HG02870 (cell line): ENCODE measurements at regions not wholly inside any gene's neighbourhood (a gene's known extent, or its start where the extent isn't known, plus 50 kb on each side); places are given as distances from the start of the nearest gene placed in this dataset.

Experiments
- ATAC-seq: cut with Tn5 transposase; IDR thresholded peaks from one replicate; pipeline ENCODE4 v1.9.1; 2021; ENCODE audit warnings: mild to moderate bottlenecking, moderate library complexity; ENCODE audit not compliant: unreplicated experiment

- ATAC-seq = no peak
These were observed 336.4 kb upstream of the SLIT2 start for GRCh38 chr4:19915276-19915675.

GRCh38 chr4:19913650-19914049 is 338.1 kb upstream of the SLIT2 start:
- ATAC-seq = no peak

GRCh38 chr4:19910861-19911525 is 340.7 kb upstream of the SLIT2 start:
- no peak for ATAC-seq

GRCh38 chr4:19905024-19905423 is 346.7 kb upstream of the SLIT2 start:
- no peak for ATAC-seq

GRCh38 chr4:19888587-19888986 is 363.1 kb upstream of the SLIT2 start:
- no peak for ATAC-seq

- ATAC-seq = no peak
These were observed 367.9 kb upstream of the SLIT2 start for GRCh38 chr4:19883841-19884240.

GRCh38 chr4:19880206-19880605 is 371.5 kb upstream of the SLIT2 start:
- ATAC-seq = no peak

- no peak for ATAC-seq
These were observed 372.4 kb upstream of the SLIT2 start for GRCh38 chr4:19879330-19879729.

GRCh38 chr4:19857991-19858390 is 393.7 kb upstream of the SLIT2 start:
- no peak for ATAC-seq

GRCh38 chr4:19857380-19857779 is 394.3 kb upstream of the SLIT2 start:
- no peak for ATAC-seq

GRCh38 chr4:19850909-19851308 is 400.8 kb upstream of the SLIT2 start:
- ATAC-seq = no peak

- no peak for ATAC-seq
These were observed 407.3 kb upstream of the SLIT2 start for GRCh38 chr4:19844446-19844845.

GRCh38 chr4:19842471-19842870 is 409.2 kb upstream of the SLIT2 start:
- no peak for ATAC-seq

GRCh38 chr4:19838858-19839257 is 412.8 kb upstream of the SLIT2 start:
- ATAC-seq = no peak

GRCh38 chr4:19835429-19835828 is 416.3 kb upstream of the SLIT2 start:
- no peak for ATAC-seq

GRCh38 chr4:19832411-19832810 is 419.3 kb upstream of the SLIT2 start:
- ATAC-seq = no peak

GRCh38 chr4:19831644-19832285 is 419.9 kb upstream of the SLIT2 start:
- no peak for ATAC-seq

- no peak for ATAC-seq
These were observed 422.6 kb upstream of the SLIT2 start for GRCh38 chr4:19829101-19829500.

GRCh38 chr4:19823781-19824180 is 427.9 kb upstream of the SLIT2 start:
- no peak for ATAC-seq

- ATAC-seq = no peak
These were observed 432.0 kb upstream of the SLIT2 start for GRCh38 chr4:19819737-19820136.

GRCh38 chr4:19809989-19810388 is 441.7 kb upstream of the SLIT2 start:
- no peak for ATAC-seq

- no peak for ATAC-seq
These were observed 444.2 kb upstream of the SLIT2 start for GRCh38 chr4:19807505-19807904.

- no peak for ATAC-seq
These were observed 444.8 kb upstream of the SLIT2 start for GRCh38 chr4:19806865-19807264.
